ENCODE measurements at regions not wholly inside any gene's neighbourhood (a gene's known extent, or its start where the extent isn't known, plus 50 kb on each side); places are given as distances from the start of the nearest gene placed in this dataset.
"Not testable (repeated sequence)": the region's sequence is repeated elsewhere in the genome, so short reads cannot be mapped to it uniquely, and the experiment has no call there.

GRCh38 chr4:138113819-138114400, 128.2 kb downstream of the SLC7A11 start:
- DNase-seq = no peak

DNA sequence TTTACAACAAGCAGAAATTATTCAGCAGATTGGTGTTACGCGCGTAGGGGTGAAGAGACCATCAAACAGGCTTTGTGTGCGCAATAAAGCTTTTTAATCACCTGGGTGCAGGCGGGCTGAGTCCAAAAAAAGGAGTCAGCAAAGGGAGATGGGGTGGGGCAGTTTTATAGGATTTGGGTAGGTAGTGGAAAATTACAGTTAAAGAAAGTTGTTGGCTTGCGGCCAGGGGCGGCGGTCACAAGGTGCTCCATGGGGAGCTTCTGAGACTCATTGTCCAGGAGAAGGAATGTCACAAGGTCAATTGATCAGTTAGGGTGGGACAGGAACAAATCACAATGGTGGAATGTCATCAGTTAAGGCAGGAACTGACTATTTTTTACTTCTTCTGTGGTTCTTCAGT, 129.3 kb downstream of the SLC7A11 start:
- not testable (repeated sequence) for DNase-seq

DNA sequence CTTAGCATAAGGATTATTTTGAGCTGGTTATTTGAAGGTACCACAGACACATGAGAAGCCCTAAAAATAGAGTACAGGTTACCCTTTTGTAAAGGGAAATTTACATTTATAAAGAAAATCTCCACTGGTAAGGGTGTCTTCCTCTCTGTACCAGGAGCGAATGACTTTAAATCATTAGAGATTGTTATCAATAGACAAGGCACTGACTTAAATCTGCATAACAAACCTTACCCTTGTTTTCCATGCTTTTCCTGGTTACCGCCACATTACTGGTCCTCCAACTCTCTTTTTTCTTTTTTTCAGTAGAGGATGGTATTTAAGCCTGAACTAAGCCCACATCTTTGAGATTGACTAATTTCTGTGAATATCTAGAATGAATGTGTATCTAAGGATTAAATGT, 129.8 kb downstream of the SLC7A11 start:
- DNase-seq = no peak

DNA sequence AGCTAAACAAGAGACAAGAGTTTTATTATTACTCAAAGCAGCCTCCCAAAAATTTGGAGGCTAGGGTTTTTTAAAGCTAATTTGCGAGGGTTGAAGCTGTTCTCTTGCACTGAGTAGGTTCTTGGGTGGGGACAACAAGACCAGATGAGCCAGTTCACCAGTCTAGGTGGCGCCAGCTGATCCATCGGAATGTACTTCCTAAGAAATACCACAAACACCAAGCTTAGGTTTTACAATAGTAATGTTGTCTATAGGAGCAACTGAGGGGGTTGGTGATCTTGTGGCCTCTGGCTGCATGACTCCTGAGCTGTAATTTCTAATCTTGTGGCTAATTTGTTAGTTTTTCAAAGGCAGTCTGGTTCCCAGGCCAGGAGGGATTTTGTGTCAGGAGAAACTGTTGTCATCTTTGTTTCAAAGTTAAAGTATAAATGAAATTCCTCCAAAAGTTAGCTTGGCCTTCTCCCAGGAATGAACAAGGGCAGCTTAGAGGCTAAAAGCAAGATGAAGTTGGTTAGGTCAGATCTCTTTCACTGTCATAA, 130.6 kb downstream of the SLC7A11 start:
- no peak for DNase-seq

DNA sequence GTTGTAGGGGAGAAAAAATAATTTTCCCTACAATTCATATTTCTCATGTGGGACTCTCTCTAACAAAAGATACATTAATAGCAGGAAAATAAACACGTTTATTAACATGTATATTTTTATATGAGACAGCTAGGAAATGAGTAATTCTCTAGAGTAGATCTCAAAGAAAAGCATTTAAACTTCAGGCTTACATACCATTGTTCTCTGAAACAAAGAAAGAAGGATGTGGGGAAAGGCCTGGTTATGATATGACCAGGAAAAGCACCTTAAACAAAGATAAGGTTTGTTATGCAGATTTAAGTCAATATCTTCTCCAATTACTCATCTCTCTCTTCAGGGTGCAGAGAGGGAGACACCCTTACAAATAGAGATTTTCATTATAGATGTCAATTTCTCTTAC, 131.3 kb downstream of the SLC7A11 start:
- no peak for DNase-seq

- no peak for DNase-seq
Measured at GRCh38 chr4:138107023-138107422, 135.1 kb downstream of the SLC7A11 start.

DNA sequence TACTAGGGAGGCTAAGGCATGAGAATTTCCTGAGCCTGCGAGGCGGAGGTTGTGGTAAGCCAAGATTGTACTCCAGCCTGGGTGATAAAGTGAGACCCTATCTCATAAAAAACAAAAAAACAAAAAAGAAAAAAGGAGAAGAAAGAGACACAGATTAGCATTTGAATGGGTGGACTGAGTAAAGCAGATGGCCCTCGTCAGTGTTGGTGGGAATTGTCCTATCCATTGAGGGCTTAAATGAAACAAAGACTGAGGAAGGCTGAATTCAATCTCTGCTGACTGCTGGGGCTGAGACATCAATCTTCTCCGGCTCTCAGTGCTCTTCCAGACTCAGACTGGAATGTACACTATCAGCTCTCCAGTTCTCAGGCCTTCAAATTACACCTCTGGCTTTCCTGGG, 136.8 kb downstream of the SLC7A11 start:
- no peak for DNase-seq

DNA sequence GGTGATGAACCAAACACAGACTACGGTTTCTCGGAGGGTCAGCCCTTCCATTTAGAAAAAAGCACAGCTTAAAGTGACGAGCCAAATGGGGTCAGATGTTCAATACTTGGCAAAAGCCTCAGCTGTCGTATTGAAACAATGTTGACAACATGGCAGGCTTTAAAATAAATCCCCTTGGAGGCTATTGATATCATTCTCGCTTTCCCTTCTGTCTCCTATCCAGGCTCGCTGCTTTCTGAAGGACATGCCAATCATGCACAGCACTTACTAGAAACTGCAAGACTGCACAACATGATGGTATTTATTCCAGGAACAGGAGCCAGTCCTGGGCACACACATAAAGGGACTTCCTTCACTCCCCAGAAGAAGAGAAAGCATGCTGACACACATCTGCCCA, 137.9 kb downstream of the SLC7A11 start:
- DNase-seq = no peak

DNA sequence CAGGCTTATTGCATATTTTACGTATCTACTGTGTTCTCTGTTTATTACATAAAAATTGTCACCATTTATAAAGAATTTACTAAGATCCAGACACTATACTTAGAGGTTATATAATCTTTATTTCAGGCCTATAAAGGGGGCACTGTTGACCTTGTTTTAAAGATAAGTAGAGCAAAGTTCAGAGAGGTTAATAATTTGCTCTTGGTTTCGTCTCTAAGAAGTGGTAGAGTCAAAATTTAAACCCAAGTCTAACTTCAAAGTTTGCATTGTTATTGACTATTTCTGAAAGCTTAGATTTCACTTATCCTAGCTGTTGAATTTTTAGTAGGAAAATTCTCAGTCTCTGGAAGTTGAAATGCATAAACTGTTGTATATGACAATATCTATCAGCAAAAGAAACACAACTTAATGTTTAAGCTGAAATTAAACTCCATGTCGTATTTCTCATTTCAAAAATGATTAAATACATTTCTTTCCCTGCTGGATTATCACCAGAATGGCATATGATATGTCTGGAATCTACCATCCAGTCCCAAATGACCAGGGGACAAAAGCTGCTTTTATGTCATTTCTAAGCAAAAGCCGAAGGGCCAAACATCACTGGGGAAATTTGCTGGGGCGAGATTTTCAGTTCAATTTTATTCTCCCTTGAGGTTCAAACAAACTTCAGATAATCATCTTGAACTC, 138.4 kb downstream of the SLC7A11 start:
- no peak for DNase-seq

- no peak for DNase-seq
Measured at GRCh38 chr4:138099385-138099784, 142.8 kb downstream of the SLC7A11 start.

GRCh38 chr4:138097912-138098600, 144.1 kb downstream of the SLC7A11 start:
- no peak for DNase-seq

DNA sequence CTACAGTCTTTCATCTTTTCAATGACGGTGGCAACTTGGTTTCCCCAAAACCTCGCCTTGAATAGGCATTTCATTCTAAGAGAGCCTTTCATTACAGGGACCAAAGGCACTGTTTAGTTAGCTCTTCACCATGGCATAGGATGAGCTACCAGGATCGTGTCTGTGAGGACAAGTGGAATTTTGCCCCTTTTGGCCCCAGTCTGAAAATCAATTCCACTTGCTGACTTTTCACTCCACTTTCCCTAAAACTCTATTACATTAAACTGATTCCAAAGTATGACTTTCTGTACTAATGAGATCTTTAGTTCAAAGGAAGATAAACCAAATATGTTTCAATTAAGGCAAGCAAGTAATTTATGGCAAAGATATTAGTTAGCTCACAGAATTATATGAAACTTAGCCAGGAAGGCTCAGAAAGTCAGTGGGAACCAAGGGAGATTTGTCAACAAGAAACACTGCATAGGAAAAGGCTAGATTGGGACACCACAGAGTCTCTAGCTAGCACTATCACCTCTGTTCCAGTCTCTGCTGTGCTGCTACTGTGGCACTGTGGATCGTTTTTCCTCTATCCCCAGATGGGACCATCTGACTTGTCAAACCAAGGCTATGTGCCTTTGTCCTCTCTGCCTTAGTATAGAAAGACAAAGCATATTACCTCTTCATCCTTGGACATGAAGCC, 145.6 kb downstream of the SLC7A11 start:
- DNase-seq = no peak

DNA sequence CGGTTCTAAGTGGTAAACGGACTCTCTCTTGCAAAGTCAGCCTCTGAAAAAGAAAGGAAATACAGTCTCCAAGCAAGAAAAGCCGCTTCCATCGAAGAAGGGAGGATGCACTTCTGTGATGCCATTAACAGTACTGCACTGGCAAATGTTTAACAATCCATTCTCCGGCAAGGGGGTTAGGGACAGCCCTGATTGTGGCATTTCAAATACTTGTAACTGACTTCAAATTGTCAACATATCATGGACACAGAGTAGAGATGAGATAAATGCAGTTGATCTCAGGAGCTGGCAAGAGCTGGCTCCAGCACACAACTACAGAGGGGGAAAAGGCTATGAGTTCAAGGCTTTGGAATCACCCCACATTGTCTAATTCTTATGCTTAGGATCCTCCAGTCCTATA, 146.8 kb downstream of the SLC7A11 start:
- DNase-seq = no peak

DNA sequence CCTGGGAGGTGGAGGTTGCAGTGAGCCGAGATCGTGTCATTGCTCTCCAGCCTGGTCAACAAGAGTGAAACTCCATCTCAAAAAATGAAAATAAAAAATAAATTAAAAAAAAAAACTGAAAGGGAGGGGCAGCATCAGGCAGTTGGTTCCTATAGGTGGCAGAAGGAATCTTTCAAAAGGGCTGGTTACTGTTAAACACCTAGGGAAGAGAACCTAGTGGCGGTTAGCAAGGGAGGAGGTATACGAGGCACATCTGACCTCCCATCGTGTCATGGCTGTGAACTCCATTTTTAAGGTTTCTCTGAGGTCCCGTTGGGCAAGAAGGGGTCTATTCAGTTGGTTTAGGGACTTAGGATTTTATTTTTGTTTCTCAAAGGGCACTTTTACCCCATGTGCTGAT, 150.1 kb downstream of the SLC7A11 start:
- DNase-seq = no peak

DNA sequence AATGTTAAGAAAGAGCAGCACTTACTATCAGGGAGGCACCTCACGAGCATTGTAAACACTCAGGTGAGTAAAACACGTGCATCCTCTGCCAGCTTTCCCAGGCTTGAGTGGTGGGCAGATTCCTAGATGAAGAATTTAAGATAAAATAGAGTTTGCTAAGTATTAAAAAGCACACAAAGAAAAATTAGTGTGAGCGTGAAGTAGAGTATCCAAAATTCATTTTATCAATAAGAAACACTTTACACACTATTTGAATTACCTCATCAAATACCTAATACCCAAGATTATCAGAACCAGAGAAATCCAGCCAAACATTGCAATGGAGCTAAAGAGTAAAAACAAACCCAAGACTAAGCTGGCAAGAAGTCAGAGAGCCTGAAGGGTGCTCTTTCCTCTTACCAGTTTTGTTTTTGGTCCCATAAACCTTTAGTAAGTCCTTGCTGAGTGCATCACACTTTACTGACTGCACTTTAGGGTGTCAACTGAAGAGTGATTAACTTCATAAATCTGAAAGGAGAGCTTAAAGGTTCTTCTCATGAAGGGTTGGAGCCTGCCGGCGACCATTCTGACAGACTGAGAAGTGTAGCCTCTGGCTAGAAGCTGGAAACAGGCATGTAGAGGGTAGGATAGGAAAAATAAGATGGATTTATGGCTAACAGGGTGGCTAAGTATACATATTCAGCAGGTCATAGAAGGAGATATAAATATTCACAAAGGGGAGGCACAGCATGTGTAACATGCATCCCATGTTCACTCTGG, 151.1 kb downstream of the SLC7A11 start:
- no peak for DNase-seq

- peak; percentile 75 for DNase-seq
Measured at GRCh38 chr4:138090150-138090917, 151.8 kb downstream of the SLC7A11 start.

- no peak for DNase-seq
Measured at GRCh38 chr4:138088449-138089208, 153.5 kb downstream of the SLC7A11 start.

- no peak for DNase-seq
Measured at GRCh38 chr4:138087066-138087719, 155.0 kb downstream of the SLC7A11 start.

- no peak for DNase-seq
Measured at GRCh38 chr4:138086611-138087041, 155.5 kb downstream of the SLC7A11 start.

GRCh38 chr4:138085736-138086305, 156.3 kb downstream of the SLC7A11 start:
- DNase-seq = no peak
